Endothelial cell of umbilical vein (primary cell): ENCODE measurements at regions not wholly inside any gene's neighbourhood (a gene's known extent, or its start where the extent isn't known, plus 50 kb on each side); places are given as distances from the start of the nearest gene placed in this dataset.

Source experiments
- BruUV-seq: library from RNA; stranded (reverse); fragments of 400-500 nt; replicated peaks from 2 replicates; lab custom pipeline; 2021; lab: Mats Ljungman, UMichigan
- CTCF ChIA-PET: fragments of 300-600, 350-600 bp; sonication (Branson Sonifier 250); formaldehyde crosslinking; loops from one replicate; lab custom pipeline; 2021; ENCODE audit warnings: antibody characterized with exemption, inconsistent platforms; lab: Charles Lee
- POLR2A ChIA-PET: fragments of 300-600, 350-600 bp; sonication (Branson Sonifier 250); formaldehyde crosslinking; loops from one replicate; lab custom pipeline; 2021; ENCODE audit warnings: antibody characterized with exemption, inconsistent platforms; lab: Charles Lee
- DNase-seq: peaks from one replicate; pipeline ENCODE4 v3.0.0-alpha.2; 2011; ENCODE audit warnings: low read depth, low spot score
- FAIRE-seq: peaks from 2 replicates; lab custom pipeline; 2011; peaks lifted over from hg19 to GRCh38; lab: Jason Lieb, UNC
- H2AFZ ChIP-seq: 2 replicates; pipeline ENCODE4 v1.6.0; 2012; ENCODE audit warnings: low read depth, low read length, control low read depth, inconsistent platforms
- H3K27ac ChIP-seq: 2 replicates; pipeline ENCODE4 v1.5.1; 2011; ENCODE audit warnings: low read depth, mild to moderate bottlenecking, control low read depth, low read length, moderate library complexity; ENCODE audit not compliant: insufficient read depth
- H3K27me3 ChIP-seq, 2 experiments: 2 replicates each; pipeline versions ENCODE4 v1.6.0 to v1.6.1; 2011; ENCODE audit warnings: low read length in 2 of 2, mixed read lengths in 1 of 2; ENCODE audit not compliant: control insufficient read depth in 2 of 2, insufficient read depth in 2 of 2
- H3K36me3 ChIP-seq, 2 experiments: 2 replicates in 1 of 2; 3 replicates in 1 of 2; pipeline ENCODE4 v1.5.1; 2011; ENCODE audit warnings: low read length in 2 of 2, mild to moderate bottlenecking in 1 of 2, moderate library complexity in 1 of 2; ENCODE audit not compliant: control insufficient read depth in 2 of 2, insufficient read depth in 2 of 2; ENCODE audit errors: extremely low read depth in 1 of 2
- H3K4me1 ChIP-seq: 3 replicates; pipeline ENCODE4 v1.5.1; 2011; ENCODE audit warnings: mild to moderate bottlenecking, low read length; ENCODE audit not compliant: control insufficient read depth, insufficient read depth; ENCODE audit errors: extremely low read depth
- H3K4me2 ChIP-seq: 2 replicates; pipeline ENCODE4 v1.6.1; 2011; ENCODE audit warnings: low read length, control low read depth, mixed read lengths; ENCODE audit not compliant: insufficient read depth
- H3K4me3 ChIP-seq, 3 experiments: fragments of 200-600 bp in 1 of 3; sonication (generic), shearing (Covaris generic) in 1 of 3; replicated peaks in 1 of 3; 2 replicates each; pipeline ENCODE4 v1.5.1; 2011 to 2016; ENCODE audit warnings: control low read depth in 3 of 3, low read length in 3 of 3, mild to moderate bottlenecking in 2 of 3, inconsistent platforms in 1 of 3, low read depth in 1 of 3, moderate library complexity in 1 of 3; ENCODE audit not compliant: insufficient read depth in 1 of 3
- H3K79me2 ChIP-seq: 2 replicates; pipeline ENCODE4 v1.6.0; 2012; ENCODE audit warnings: low read length, inconsistent platforms; ENCODE audit not compliant: control insufficient read depth, insufficient read depth
- H3K9ac ChIP-seq: replicated peaks from 2 replicates; pipeline ENCODE3; 2011; ENCODE audit warnings: low read length, control low read depth; ENCODE audit not compliant: insufficient read depth; ENCODE audit errors: extremely low read depth
- H3K9me1 ChIP-seq: replicated peaks from 3 replicates; pipeline ENCODE4 v1.6.0; 2011; ENCODE audit warnings: mild to moderate bottlenecking, low read length; ENCODE audit not compliant: control insufficient read depth, insufficient read depth; ENCODE audit errors: extremely low read depth
- H3K9me3 ChIP-seq: replicated peaks from 2 replicates; pipeline ENCODE4 v1.5.1; 2012; ENCODE audit warnings: low read length, inconsistent platforms; ENCODE audit not compliant: control insufficient read depth, insufficient read depth
- H4K20me1 ChIP-seq: replicated peaks from 2 replicates; pipeline ENCODE3; 2011; ENCODE audit warnings: mild to moderate bottlenecking, low read length; ENCODE audit not compliant: control insufficient read depth, insufficient read depth; ENCODE audit errors: extremely low read depth
- CTCF ChIP-seq, 2 donors: IDR thresholded peaks; 1 replicate in 1 of 2; 2 replicates in 1 of 2; pipeline ENCODE4 v1.5.1; 2011; ENCODE audit warnings: low read length in 2 of 2, mild to moderate bottlenecking in 2 of 2, moderate library complexity in 2 of 2, control low read depth in 1 of 2, inconsistent platforms in 1 of 2, low read depth in 1 of 2; ENCODE audit not compliant: insufficient read depth in 1 of 2; ENCODE audit errors: extremely low read depth in 1 of 2
- EZH2 ChIP-seq: IDR thresholded peaks from 2 replicates; pipeline ENCODE4 v1.6.1; 2012; ENCODE audit warnings: borderline replicate concordance, low read depth, mild to moderate bottlenecking, moderate library complexity, low read length, inconsistent platforms; ENCODE audit not compliant: severe bottlenecking
- FOS ChIP-seq: IDR thresholded peaks from 2 replicates; pipeline ENCODE4 v1.6.1; 2011; ENCODE audit warnings: mild to moderate bottlenecking, low read length, moderate library complexity, borderline replicate concordance; ENCODE audit not compliant: insufficient read depth
- GATA2 ChIP-seq: IDR thresholded peaks from 2 replicates; pipeline ENCODE4 v1.7.0; 2011; ENCODE audit warnings: low read depth, mild to moderate bottlenecking, moderate library complexity, mixed read lengths, low read length; ENCODE audit not compliant: insufficient read length, insufficient read depth
- JUN ChIP-seq: IDR thresholded peaks from 2 replicates; pipeline ENCODE4 v1.6.1; 2011; ENCODE audit warnings: borderline replicate concordance, low read depth; ENCODE audit not compliant: insufficient read length, insufficient read depth
- MAX ChIP-seq: IDR thresholded peaks from 2 replicates; pipeline ENCODE4 v1.6.1; 2011; ENCODE audit not compliant: insufficient read depth, insufficient read length
- dilution Hi-C: fragments of 300-500 bp; cut with MboI; formaldehyde crosslinking; loops from one replicate; pipeline ENCODE4 v1.15.0; 2019; ENCODE audit warnings: low sequenced_read_pairs; ENCODE audit not compliant: extremely low pct_ligation_motif_present
- intact Hi-C: fragments of 100-400 bp; cut with micrococcal nuclease; formaldehyde crosslinking; loops from one replicate; pipeline ENCODE4 v1.10.0; 2022

GRCh38 chr2:81839780-81840179 lies 1535.2 kb upstream of the LRRTM1 start:
- Histone ChIP-seq H3K27ac (no peak overlapping the region), H3K79me2 (no peaks in the 10 kb centered on the region), H3K4me3 (no peak overlapping the region), H3K36me3 (no peaks in the 10 kb centered on the region), H2AFZ (no peak overlapping the region), H3K4me2 (no peak overlapping the region), H3K27me3 (no peaks in the 10 kb centered on the region), H3K4me1 (no peaks in the 10 kb centered on the region), H3K9me3 (no peaks in the 10 kb centered on the region), H3K9ac (no peak overlapping the region), H4K20me1 (no peaks in the 10 kb centered on the region), H3K9me1 (no peaks in the 10 kb centered on the region)
- dilution Hi-C loops, result no loop called here
- TF ChIP-seq GATA2 (no peak), CTCF (IDR thresholded peaks at IDR 0.05; ENCODE audit: extremely low read depth in 1 of 2, insufficient read depth in 1 of 2, low read depth in 1 of 2, low read length in 2 of 2) (no peak), MAX (no peak), EZH2 (no peak), JUN (no peak), FOS (no peak)
- DNase-seq, result no peak
- no TSS peak for BruUV-seq
- FAIRE-seq, result no peak
- intact Hi-C loops, result no loop called here
- POLR2A ChIA-PET, result no interaction called here
- CTCF ChIA-PET, result no interaction called here
